ENCODE measurements at regions not wholly inside any gene's neighbourhood (a gene's known extent, or its start where the extent isn't known, plus 50 kb on each side); places are given as distances from the start of the nearest gene placed in this dataset.

- in situ Hi-C loops (cut with HindIII; ENCODE audit: low sequenced_read_pairs): no loop called here
- H3K4me3 ChIP-seq (ENCODE audit: low read depth, low read length): no peak overlapping the region
- no peak for DNase-seq (ENCODE audit: low read depth)
- TF ChIP-seq CTCF (IDR thresholded peaks at IDR 0.05; ENCODE audit: low read depth, low read length, missing control alignments): no peak
Measured at GRCh38 chr11:109870297-109870696, 222.9 kb upstream of the ZC3H12C start.

GRCh38 chr11:109877043-109877442 lies 216.1 kb upstream of the ZC3H12C start:
- in situ Hi-C loops (cut with HindIII; ENCODE audit: low sequenced_read_pairs): no loop called here
- TF ChIP-seq CTCF (IDR thresholded peaks at IDR 0.05; ENCODE audit: low read depth, low read length, missing control alignments): no peak
- DNase-seq (ENCODE audit: low read depth): no peak
- no peak overlapping the region for H3K4me3 ChIP-seq (ENCODE audit: low read depth, low read length)

- TF ChIP-seq CTCF (IDR thresholded peaks at IDR 0.05; ENCODE audit: low read depth, low read length, missing control alignments): no peak
Measured at GRCh38 chr11:109884501-109884900, 208.7 kb upstream of the ZC3H12C start.

GRCh38 chr11:109885006-109885405 lies 208.2 kb upstream of the ZC3H12C start:
- no peak overlapping the region for H3K4me3 ChIP-seq (ENCODE audit: low read depth, low read length)
- TF ChIP-seq CTCF (IDR thresholded peaks at IDR 0.05; ENCODE audit: low read depth, low read length, missing control alignments): no peak
- DNase-seq (ENCODE audit: low read depth): no peak
- in situ Hi-C loops (cut with HindIII; ENCODE audit: low sequenced_read_pairs): no loop called here

More at GRCh38 chr11:109884501-109884900, 208.7 kb upstream of the ZC3H12C start:
- DNase-seq (ENCODE audit: low read depth): no peak
- in situ Hi-C loops (cut with HindIII; ENCODE audit: low sequenced_read_pairs): no loop called here
- no peak overlapping the region for H3K4me3 ChIP-seq (ENCODE audit: low read depth, low read length)

- no peak overlapping the region for H3K4me3 ChIP-seq (ENCODE audit: low read depth, low read length)
- no peak for DNase-seq (ENCODE audit: low read depth)
- no peak for TF ChIP-seq CTCF (IDR thresholded peaks at IDR 0.05; ENCODE audit: low read depth, low read length, missing control alignments)
- in situ Hi-C loops (cut with HindIII; ENCODE audit: low sequenced_read_pairs): no loop called here
Measured at GRCh38 chr11:109892321-109892794, 200.8 kb upstream of the ZC3H12C start.

- TF ChIP-seq CTCF (IDR thresholded peaks at IDR 0.05; ENCODE audit: low read depth, low read length, missing control alignments): no peak
- no peak overlapping the region for H3K4me3 ChIP-seq (ENCODE audit: low read depth, low read length)
- DNase-seq (ENCODE audit: low read depth): no peak
- in situ Hi-C loops (cut with HindIII; ENCODE audit: low sequenced_read_pairs): no loop called here
Measured at GRCh38 chr11:109894242-109894641, 198.9 kb upstream of the ZC3H12C start.

GRCh38 chr11:109898592-109898991 lies 194.6 kb upstream of the ZC3H12C start:
- in situ Hi-C loops (cut with HindIII; ENCODE audit: low sequenced_read_pairs): no loop called here

More at GRCh38 chr11:109898592-109898991, 194.6 kb upstream of the ZC3H12C start:
- DNase-seq (ENCODE audit: low read depth): no peak
- no peak for TF ChIP-seq CTCF (IDR thresholded peaks at IDR 0.05; ENCODE audit: low read depth, low read length, missing control alignments)
- no peak overlapping the region for H3K4me3 ChIP-seq (ENCODE audit: low read depth, low read length)

All from astrocyte of the cerebellum (primary cell).